Mesendoderm (in vitro differentiated cells): ENCODE measurements at regions not wholly inside any gene's neighbourhood (a gene's known extent, or its start where the extent isn't known, plus 50 kb on each side); places are given as distances from the start of the nearest gene placed in this dataset.

ENCODE experiments used
- DNase-seq: peaks from one replicate; pipeline ENCODE4 v3.0.0; 2013
- H2AK5ac ChIP-seq: 2 replicates; pipeline ENCODE4 v1.6.1; 2013; ENCODE audit warnings: low read length, inconsistent platforms
- H2BK120ac ChIP-seq: 2 replicates; pipeline ENCODE4 v1.6.1; 2013; ENCODE audit warnings: low read depth, mild to moderate bottlenecking, low read length, moderate library complexity, mixed read lengths
- H2BK15ac ChIP-seq: replicated peaks from 2 replicates; pipeline ENCODE4 v1.6.1; 2013; ENCODE audit warnings: low read depth, mild to moderate bottlenecking, moderate library complexity
- H2BK5ac ChIP-seq: 2 replicates; pipeline ENCODE4 v1.6.1; 2013; ENCODE audit warnings: low read length, inconsistent platforms
- H3K18ac ChIP-seq: 2 replicates; pipeline ENCODE4 v1.6.1; 2013; ENCODE audit warnings: mild to moderate bottlenecking, low read length, mixed read lengths
- H3K23ac ChIP-seq: one replicate; pipeline ENCODE4 v1.6.1; 2013; ENCODE audit warnings: low read length
- H3K27ac ChIP-seq: 2 replicates; pipeline ENCODE4 v1.5.1; 2013; ENCODE audit warnings: low read depth, mild to moderate bottlenecking, inconsistent platforms, low read length, moderate library complexity
- H3K27me3 ChIP-seq: 2 replicates; pipeline ENCODE4 v1.6.1; 2013; ENCODE audit warnings: low read length, control low read depth, mild to moderate bottlenecking, inconsistent platforms; ENCODE audit not compliant: insufficient read depth, poor library complexity
- H3K36me3 ChIP-seq: 2 replicates; pipeline ENCODE4 v1.6.1; 2013; ENCODE audit warnings: low read length, inconsistent platforms; ENCODE audit not compliant: control insufficient read depth, insufficient read depth
- H3K4ac ChIP-seq: one replicate; pipeline ENCODE4 v1.6.1; 2013; ENCODE audit warnings: low read depth, mild to moderate bottlenecking, low read length, moderate library complexity
- H3K4me1 ChIP-seq: 2 replicates; pipeline ENCODE4 v1.6.1; 2013; ENCODE audit warnings: low read depth, low read length, inconsistent platforms; ENCODE audit not compliant: control insufficient read depth
- H3K4me2 ChIP-seq: 2 replicates; pipeline ENCODE4 v1.6.1; 2013; ENCODE audit warnings: low read length
- H3K4me3 ChIP-seq: 2 replicates; pipeline ENCODE4 v1.5.1; 2013; ENCODE audit warnings: mild to moderate bottlenecking, low read length
- H3K56ac ChIP-seq: one replicate; pipeline ENCODE4 v1.6.1; 2013; ENCODE audit warnings: low read length
- H3K79me1 ChIP-seq: 2 replicates; pipeline ENCODE4 v1.6.1; 2013; ENCODE audit warnings: low read length, inconsistent platforms
- H3K79me2 ChIP-seq: 2 replicates; pipeline ENCODE4 v1.6.1; 2013; ENCODE audit warnings: mild to moderate bottlenecking, low read length; ENCODE audit not compliant: control insufficient read depth, insufficient read depth
- H3K9ac ChIP-seq: 2 replicates; pipeline ENCODE4 v1.6.1; 2013; ENCODE audit warnings: low read length, inconsistent platforms
- H4K5ac ChIP-seq: one replicate; pipeline ENCODE4 v1.6.1; 2013; ENCODE audit warnings: low read length
- H4K8ac ChIP-seq: one replicate; pipeline ENCODE4 v1.6.1; 2013; ENCODE audit warnings: low read depth, mild to moderate bottlenecking, control low read depth, low read length, moderate library complexity
- WGBS: extraction: QIAGEN DNeasy Blood & Tissue Kit; methylation state at CpG from one replicate; pipeline ENCODE4 v1.1.7; 2013; ENCODE audit warnings: low lambda C conversion rate, missing lambda C conversion rate; ENCODE audit not compliant: insufficient coverage; ENCODE audit errors: extremely low coverage; 5-methylcytosine and 5-hydroxymethylcytosine counted together

- Histone ChIP-seq H3K18ac (no peak overlapping the region), H3K27me3 (no peaks in the 10 kb centered on the region), H4K8ac (no peak overlapping the region), H3K4me1 (peaks cover 2% of the 10 kb centered on the region), H3K23ac (no peak overlapping the region), H3K27ac (no peak overlapping the region), H3K4ac (no peak overlapping the region), H3K79me1 (no peaks in the 10 kb centered on the region), H2AK5ac (no peak overlapping the region), H2BK120ac (no peak overlapping the region), H2BK5ac (no peak overlapping the region), H2BK15ac (no peak overlapping the region), H3K4me2 (no peak overlapping the region), H3K36me3 (no peaks in the 10 kb centered on the region), H4K5ac (no peak overlapping the region), H3K9ac (no peak overlapping the region), H3K4me3 (no peak overlapping the region), H3K79me2 (no peaks in the 10 kb centered on the region), H3K56ac (no peak overlapping the region)
- DNase-seq: no peak
- WGBS: no CpG with 5 or more reads among the region's 2 CpGs
Measured at GRCh38 chr9:78664370-78664769, 367.4 kb downstream of the PSAT1 start.

GRCh38 chr9:78666818-78667414, 370.0 kb downstream of the PSAT1 start:
- Histone ChIP-seq H3K27ac (no peak overlapping the region), H3K36me3 (no peaks in the 10 kb centered on the region), H3K4me3 (no peak overlapping the region), H3K56ac (no peak overlapping the region), H3K18ac (no peak overlapping the region), H2AK5ac (no peak overlapping the region), H2BK120ac (no peak overlapping the region), H3K4me2 (no peak overlapping the region), H3K9ac (no peak overlapping the region), H3K79me1 (no peaks in the 10 kb centered on the region), H3K79me2 (no peaks in the 10 kb centered on the region), H2BK5ac (no peak overlapping the region), H4K8ac (no peak overlapping the region), H3K4me1 (peaks cover 2% of the 10 kb centered on the region), H3K27me3 (no peaks in the 10 kb centered on the region), H4K5ac (no peak overlapping the region), H3K4ac (no peak overlapping the region), H2BK15ac (no peak overlapping the region), H3K23ac (no peak overlapping the region)
- DNase-seq: no peak
- no CpG with 5 or more reads among the region's 4 CpGs for WGBS

GRCh38 chr9:78668148-78668832, 371.4 kb downstream of the PSAT1 start:
- Histone ChIP-seq H3K79me1 (no peaks in the 10 kb centered on the region), H3K79me2 (no peaks in the 10 kb centered on the region), H3K36me3 (no peaks in the 10 kb centered on the region), H3K27me3 (no peaks in the 10 kb centered on the region), H3K23ac (peak overlapping the region; percentile 57), H4K5ac (no peak overlapping the region), H3K4ac (no peak overlapping the region), H3K9ac (no peak overlapping the region), H4K8ac (no peak overlapping the region), H2BK15ac (no peak overlapping the region), H2BK120ac (no peak overlapping the region), H3K18ac (no peak overlapping the region), H2BK5ac (no peak overlapping the region), H3K27ac (no peak overlapping the region), H3K4me2 (no peak overlapping the region), H2AK5ac (no peak overlapping the region), H3K56ac (peak overlapping the region; percentile 19), H3K4me3 (no peak overlapping the region), H3K4me1 (peaks cover 2% of the 10 kb centered on the region)
- DNase-seq: peak; percentile 89
- WGBS: no CpG with 5 or more reads among the region's 4 CpGs

GRCh38 chr9:78669591-78669990, 372.7 kb downstream of the PSAT1 start:
- peak; percentile 8 for DNase-seq
- Histone ChIP-seq H2BK15ac (no peak overlapping the region), H2AK5ac (no peak overlapping the region), H3K79me2 (no peaks in the 10 kb centered on the region), H3K18ac (peak overlapping the region; percentile 68), H3K36me3 (no peaks in the 10 kb centered on the region), H3K79me1 (no peaks in the 10 kb centered on the region), H3K23ac (no peak overlapping the region), H2BK120ac (no peak overlapping the region), H3K27ac (no peak overlapping the region), H3K4me1 (peaks cover 2% of the 10 kb centered on the region), H3K56ac (no peak overlapping the region), H4K5ac (no peak overlapping the region), H2BK5ac (no peak overlapping the region), H3K4me3 (no peak overlapping the region), H3K27me3 (no peaks in the 10 kb centered on the region), H3K9ac (no peak overlapping the region), H3K4me2 (no peak overlapping the region), H4K8ac (no peak overlapping the region), H3K4ac (no peak overlapping the region)
- WGBS: no CpG with 5 or more reads among the region's 7 CpGs

GRCh38 chr9:78671785-78672184, 374.9 kb downstream of the PSAT1 start:
- H3K79me2 ChIP-seq: no peaks in the 10 kb centered on the region
- no peak overlapping the region for H2BK5ac ChIP-seq
- H4K8ac ChIP-seq: no peak overlapping the region
- no peak overlapping the region for H3K4ac ChIP-seq
- H3K18ac ChIP-seq: no peak overlapping the region
- H3K23ac ChIP-seq: no peak overlapping the region
- no peak overlapping the region for H3K4me3 ChIP-seq
- DNase-seq: no peak
- H4K5ac ChIP-seq: no peak overlapping the region
- H3K4me1 ChIP-seq: peaks cover 2% of the 10 kb centered on the region
- no peak overlapping the region for H2BK120ac ChIP-seq
- no peak overlapping the region for H3K27ac ChIP-seq
- no CpG with 5 or more reads among the region's 3 CpGs for WGBS
- H3K4me2 ChIP-seq: no peak overlapping the region
- no peak overlapping the region for H2BK15ac ChIP-seq
- H3K79me1 ChIP-seq: no peaks in the 10 kb centered on the region
- no peak overlapping the region for H3K56ac ChIP-seq
- H3K9ac ChIP-seq: no peak overlapping the region
- no peaks in the 10 kb centered on the region for H3K27me3 ChIP-seq
- no peak overlapping the region for H2AK5ac ChIP-seq
- no peaks in the 10 kb centered on the region for H3K36me3 ChIP-seq

- H3K4me1 ChIP-seq: no peaks in the 10 kb centered on the region
- H3K36me3 ChIP-seq: no peaks in the 10 kb centered on the region
- no peak overlapping the region for H2AK5ac ChIP-seq
- WGBS: no CpG with 5 or more reads among the region's 2 CpGs
- H2BK5ac ChIP-seq: no peak overlapping the region
- H2BK120ac ChIP-seq: no peak overlapping the region
- no peaks in the 10 kb centered on the region for H3K79me1 ChIP-seq
- DNase-seq: no peak
- H3K56ac ChIP-seq: no peak overlapping the region
- H3K79me2 ChIP-seq: no peaks in the 10 kb centered on the region
- H2BK15ac ChIP-seq: no peak overlapping the region
- H3K27ac ChIP-seq: no peak overlapping the region
- H4K8ac ChIP-seq: no peak overlapping the region
- no peak overlapping the region for H3K9ac ChIP-seq
- H3K23ac ChIP-seq: no peak overlapping the region
- no peak overlapping the region for H3K4me2 ChIP-seq
- no peak overlapping the region for H3K4ac ChIP-seq
- H3K18ac ChIP-seq: no peak overlapping the region
- no peak overlapping the region for H3K4me3 ChIP-seq
- no peak overlapping the region for H4K5ac ChIP-seq
- no peaks in the 10 kb centered on the region for H3K27me3 ChIP-seq
Measured at GRCh38 chr9:78674874-78675273, 377.9 kb downstream of the PSAT1 start.
